Mucosa of gallbladder (tissue), 1 donor: ENCODE measurements at regions not wholly inside any gene's neighbourhood (a gene's known extent, or its start where the extent isn't known, plus 50 kb on each side); places are given as distances from the start of the nearest gene placed in this dataset.
"Not testable (repeated sequence)": the region's sequence is repeated elsewhere in the genome, so short reads cannot be mapped to it uniquely, and the experiment has no call there.

ENCODE experiments used
- DNase-seq: peaks from one replicate; pipeline ENCODE4 v3.0.0-alpha.2; 2020; ENCODE audit warnings: low spot score
- donor health status: DM: no; HTN: no; CAD: no.

DNA sequence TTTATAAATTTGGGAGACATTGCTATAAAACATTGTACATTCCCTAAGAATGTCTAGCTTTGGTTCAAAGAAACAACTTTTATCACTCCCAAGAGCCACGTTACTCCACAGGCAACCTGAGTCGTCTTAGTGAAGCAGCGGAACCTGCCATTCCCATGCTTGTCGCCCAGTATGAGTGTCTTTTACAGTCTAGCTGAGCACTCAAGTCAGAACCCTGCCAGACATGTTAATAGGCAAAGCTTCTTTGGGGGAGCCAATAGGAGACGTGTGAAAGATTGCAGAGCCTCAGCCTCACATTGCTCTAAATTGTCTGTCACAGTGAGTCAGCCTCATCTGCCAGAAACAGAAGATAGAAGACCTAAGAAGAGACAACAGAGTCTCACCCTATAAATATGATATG, 541.6 kb upstream of the FLRT2 start:
- no peak for DNase-seq

DNA sequence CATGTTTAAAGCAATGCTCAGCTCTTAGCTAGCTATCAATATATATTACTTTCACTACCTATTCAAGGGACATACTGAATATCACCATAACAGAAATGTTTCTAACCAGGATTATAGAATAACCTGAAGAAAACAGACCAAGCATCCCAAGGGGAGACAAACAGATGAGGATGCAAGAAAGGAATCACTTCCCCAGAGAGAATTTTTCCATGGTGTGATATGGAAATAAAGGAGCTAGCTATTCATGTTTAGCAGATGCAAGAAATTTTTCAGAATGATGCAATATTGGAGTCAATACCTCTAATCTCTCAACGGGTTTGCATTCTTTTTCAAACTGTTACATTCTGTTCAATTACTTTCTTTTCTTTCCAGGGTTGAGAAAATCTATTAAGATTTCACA, 538.9 kb upstream of the FLRT2 start:
- DNase-seq, result no peak

DNA sequence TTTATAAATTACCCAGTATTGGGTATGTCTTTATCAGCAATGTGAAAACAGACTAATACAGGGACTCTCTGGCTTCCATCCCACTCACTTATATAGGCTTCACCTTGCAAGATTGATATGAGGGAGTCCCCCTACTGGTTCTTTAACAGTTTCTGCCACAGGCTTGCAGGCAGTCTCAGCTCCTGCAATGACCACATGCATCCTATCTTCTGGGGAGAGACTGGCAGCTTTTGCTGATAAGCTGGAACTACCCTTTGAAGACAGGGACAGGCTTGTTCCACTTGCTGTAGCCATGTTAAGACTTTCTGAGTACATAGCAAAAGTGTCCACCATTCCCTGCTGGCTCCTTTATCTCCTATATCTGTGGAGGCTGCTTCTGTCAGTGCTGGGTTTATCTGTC, 531.7 kb upstream of the FLRT2 start:
- DNase-seq, result no peak

DNA sequence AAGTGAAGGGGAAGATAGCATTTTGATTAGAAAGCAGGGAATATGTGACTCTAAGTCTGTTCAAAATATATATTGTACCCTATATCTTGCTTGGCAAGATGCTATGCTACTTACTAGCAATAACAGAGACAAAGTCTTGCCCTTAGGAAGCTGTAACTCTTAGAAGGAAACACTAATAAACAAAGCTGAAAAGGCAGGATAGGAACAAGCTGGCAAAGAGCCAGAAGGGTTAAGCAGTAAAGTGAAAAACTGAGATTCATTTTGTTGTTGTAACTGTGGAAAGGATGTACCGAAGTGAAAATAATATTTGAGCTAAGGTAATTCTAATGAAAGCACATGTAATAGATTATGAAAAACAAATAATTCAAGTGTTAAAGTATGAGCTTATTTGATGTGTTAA, 527.1 kb upstream of the FLRT2 start:
- DNase-seq, result no peak

DNA sequence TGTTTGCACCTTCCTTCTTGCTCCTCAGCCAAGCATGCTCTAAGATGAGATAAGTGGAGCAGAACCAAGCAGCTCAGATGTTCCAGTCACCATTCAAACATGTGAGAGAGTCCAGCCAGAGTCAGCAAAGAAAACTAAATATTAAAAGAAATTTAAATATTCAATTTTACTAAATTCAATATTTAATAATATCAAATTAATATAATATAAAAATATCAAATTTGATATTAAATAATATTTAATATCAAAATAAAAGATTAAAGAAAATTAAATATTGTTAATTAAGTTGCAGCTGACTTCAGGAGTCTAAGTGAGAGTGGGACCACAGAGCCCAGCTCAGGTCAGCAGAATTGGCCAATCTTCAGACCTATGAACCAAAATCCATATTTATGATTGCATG, 526.1 kb upstream of the FLRT2 start:
- DNase-seq, result no peak

DNA sequence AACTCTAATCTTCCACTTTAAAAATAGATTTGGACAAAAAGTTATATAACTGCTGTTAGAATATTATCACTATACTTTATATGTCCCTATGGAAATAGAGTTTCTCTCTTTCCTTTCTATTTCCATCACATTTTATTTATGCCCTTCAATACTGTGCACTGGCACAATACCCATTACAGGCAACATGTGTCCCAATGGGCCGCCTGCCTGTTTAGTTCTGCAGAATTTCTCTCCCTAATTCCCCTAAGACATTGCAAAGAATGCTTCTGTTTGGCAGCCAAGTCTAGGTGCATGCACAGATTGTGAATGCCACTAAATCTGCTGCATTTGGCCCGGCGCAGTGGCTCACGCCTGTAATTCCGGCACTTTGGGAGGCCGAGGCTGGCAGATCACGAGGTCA, 520.4 kb upstream of the FLRT2 start:
- no peak for DNase-seq

DNA sequence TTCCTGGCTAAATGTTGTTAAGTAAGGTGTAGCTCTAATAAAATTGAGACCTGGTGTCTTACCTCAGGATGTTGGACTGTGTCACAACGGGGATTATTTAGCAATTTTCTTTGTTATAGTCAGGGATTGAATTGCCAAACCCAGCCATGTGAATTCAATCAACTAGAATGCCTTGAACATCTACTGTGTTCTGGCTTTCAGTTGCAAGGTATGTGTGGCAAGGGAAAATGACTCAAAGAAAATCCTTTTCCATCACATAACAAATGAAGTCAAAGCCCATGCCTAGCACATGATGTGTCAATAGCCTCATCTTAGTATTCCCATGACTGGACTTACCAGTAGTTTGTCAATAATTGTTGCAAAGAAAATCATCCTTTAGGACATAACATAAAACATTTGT, 519.8 kb upstream of the FLRT2 start:
- no peak for DNase-seq

DNA sequence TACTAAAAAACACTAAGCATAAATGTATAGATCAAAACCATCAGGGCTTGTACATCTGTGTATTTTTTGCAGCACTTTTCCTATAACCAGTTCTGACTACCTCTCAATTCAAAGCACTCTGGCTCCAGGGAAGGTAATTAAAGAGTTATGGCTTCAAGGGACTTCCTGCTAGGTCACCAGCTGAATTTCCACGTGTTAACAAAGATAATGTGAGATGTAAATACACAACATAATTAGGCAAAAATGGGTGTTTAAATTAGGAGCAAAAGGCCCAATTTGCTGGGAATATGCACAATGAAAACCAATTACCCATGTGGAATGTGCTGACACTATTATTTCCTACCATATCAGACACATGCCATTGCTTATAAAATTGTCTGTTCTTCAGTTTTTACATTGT, 513.4 kb upstream of the FLRT2 start:
- DNase-seq, result no peak

DNA sequence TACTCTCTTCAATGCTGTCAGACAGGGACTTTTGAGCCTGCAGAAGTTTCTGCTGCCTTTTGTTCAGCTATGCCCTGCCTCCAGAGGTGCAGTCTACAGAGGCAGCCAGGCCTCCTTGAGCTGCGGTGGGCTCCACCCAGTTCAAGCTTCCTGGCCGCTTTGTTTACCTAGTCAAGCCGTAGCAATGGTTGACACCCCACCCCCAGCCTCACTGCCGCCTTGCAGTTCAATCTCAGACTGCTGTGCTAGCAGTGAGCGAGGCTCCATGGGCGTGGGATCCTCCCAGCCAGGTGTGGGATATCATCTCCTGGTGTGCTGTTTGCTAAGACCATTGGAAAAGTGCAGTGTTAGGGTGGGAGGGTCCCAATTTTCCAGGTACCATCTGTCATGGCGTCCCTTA, 506.1 kb upstream of the FLRT2 start:
- DNase-seq, result not testable (repeated sequence)

DNA sequence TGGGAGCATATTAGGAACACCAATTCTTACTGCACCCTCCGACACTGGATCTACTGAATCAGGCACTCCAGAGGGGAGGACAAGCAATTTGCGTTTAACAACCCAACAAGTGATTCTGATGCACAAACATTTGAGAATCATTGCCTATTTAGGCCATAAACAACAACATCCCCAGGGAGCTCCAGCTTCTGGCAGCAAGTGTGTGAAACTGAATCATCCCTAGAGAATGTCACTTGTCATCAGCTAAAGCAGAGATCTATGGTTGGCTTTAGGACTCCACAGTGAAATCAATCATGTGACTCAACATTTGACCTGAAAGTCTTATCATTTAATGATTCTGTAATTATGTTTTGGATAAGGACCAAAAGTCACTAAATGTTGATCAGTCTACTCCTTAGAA, 505.0 kb upstream of the FLRT2 start:
- DNase-seq, result no peak

DNA sequence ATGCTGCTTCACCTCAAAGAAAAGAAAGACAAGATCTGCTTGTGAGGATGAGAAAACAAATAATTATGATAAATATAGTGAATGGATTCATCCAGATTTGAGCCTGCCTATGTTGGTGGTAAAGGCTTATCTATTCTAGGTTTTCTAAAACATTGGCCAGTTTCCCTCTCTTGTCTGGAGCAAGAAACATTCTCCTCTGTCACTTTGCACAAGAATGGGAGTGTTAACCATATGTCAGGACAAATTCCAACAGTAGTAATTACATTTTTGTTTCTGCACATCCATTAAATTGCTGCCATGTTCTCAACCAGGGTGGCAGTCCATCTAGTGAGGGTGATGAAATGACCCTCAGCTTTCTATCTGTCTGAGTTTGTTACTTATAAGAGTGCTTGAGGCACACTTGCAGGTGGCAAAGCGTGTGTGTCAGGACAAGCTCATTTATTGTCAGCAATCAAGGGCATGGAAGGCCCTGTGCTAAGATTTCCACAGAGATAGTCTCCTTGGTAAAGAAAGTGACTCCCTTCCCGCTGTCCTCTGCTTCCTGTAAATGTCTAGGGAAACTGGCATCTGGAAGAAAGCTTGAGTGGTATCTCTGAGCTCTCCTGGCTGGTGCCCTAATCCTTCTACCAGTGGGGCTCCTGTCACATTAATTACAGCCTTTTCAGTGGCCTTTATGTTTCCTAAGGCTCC, 502.1 kb upstream of the FLRT2 start:
- DNase-seq, result no peak

DNA sequence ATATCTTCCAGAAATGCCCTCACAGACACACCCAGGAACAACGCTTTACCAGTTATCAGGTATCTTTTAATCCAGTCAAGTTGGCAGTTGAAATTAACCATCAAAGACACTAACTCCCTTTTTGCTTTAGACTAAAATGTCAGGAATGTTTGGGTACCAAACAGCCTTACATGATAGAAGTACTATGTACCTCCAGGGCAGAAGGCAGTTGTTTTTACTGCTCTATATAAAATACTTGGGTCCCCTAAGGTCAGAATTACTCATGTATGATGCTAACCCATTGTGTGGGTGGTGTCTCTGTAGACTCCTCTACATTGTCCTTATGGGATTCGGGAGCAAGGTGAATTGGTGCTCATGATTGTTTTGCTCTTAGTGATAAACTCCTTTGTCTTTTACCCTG, 492.5 kb upstream of the FLRT2 start:
- DNase-seq, result no peak

DNA sequence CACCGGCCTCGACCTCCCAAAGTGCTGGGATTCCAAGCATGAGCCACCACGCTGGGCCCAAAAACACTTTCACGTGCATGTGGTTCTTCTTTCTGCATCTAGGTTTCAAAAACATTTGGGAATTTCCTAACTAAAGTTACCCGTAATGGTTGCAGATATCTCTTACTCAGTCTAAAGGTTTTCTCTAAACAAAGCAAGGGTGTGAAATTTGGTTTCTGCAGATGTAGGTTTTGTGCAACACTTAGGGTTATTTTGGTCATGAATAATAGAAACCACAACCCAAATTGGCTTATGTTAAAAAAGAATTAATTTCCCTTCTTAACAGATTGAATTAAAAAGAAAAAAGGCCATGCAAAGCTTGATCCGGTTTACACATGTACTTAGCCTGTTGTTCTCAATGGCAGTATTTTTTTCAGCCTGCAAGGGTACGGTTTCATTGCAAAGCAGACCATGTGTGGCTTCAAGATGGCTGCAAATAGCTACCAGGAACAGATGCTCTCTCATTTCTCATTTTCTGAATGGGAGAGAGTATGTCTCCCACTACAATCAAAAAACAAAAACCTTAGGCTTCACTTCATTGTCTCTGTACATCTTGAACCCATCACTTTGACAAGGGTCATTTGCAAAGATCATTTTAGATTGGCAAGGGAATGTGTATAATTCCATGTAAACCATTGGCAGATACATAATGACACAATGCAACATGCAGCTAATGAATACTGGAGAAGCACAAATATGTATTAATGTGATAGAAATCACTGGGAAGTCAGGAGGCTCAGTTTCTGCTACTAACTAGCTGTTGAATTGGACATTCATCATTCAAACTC, 491.2 kb upstream of the FLRT2 start:
- no peak for DNase-seq

DNA sequence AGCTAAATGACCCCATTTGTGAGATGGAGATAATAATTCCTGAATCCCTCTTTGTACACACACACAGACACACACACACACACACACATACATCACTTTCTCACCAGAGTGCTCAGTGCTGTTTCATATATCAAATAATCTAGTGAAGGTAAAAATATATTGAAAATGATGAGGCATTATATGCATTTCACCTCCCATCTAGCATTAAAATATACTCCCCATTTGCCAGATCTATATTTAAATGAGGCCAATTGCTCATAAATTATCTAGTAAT, 490.7 kb upstream of the FLRT2 start:
- DNase-seq, result no peak

DNA sequence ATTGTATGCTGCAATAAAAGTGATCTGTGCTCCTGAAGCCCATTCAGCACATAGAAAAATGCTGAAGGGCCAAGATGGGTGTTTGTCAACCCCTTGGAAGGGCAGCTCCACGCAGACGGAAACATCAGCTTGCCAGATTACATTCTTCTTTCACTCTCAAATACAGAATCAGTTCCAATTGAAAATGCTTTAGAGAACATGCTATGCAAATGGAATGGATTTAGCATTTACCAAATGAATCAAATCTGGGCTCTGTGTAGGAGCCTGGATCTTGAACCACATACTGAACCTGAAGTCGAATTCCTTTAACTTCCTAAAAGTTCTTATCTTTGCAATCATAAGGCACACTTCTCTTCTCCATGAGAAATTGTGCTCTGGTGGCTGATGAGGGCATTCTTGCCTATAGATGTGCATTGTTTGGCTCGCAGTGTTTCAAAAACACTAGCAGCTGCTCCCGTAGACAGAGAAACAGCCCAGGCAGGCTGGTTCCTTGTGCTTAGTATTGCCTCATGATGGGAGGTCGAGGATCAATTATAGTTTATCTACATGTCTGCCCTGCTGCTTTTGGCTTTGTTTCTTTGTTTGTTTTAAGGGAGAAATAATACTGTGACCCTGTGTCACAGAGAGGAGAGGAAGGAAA, 489.8 kb upstream of the FLRT2 start:
- no peak for DNase-seq

DNA sequence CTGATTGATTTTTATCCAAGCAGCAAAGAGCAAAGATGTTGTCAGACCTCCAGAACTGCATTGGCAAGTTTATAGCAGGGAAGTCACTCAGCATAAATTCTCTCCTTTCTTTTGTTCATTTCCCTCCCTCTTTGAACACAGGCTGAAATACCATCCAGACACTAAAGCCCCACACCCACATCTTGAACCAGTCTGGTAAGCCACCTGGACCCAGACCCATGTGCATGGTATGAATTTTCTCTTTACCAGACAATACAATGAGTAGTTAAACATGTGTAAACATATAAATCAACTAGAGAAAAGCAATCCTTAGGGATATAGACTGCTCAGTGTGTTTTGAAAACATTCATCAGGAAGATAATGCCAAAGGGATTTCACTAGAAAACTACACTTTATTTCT, 488.3 kb upstream of the FLRT2 start:
- no peak for DNase-seq

DNA sequence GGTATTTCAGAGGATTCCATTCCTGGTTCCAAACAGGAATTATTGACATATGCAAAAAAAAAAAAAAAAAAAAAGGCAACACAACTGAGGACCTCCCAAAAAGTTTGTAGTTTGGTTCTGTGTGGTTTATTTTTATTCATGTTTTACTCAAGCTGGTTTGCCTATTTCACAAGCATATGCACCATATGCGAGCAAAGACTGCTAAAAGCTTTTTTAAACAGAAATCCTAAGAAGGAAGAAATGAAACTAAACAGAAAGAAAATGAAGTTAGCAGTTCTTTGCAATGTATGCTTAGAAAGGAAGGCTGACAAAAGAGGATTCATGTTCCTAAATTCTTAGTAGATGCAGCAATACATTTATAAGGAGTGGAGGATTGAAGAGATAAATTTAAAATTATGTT, 487.6 kb upstream of the FLRT2 start:
- DNase-seq, result no peak

DNA sequence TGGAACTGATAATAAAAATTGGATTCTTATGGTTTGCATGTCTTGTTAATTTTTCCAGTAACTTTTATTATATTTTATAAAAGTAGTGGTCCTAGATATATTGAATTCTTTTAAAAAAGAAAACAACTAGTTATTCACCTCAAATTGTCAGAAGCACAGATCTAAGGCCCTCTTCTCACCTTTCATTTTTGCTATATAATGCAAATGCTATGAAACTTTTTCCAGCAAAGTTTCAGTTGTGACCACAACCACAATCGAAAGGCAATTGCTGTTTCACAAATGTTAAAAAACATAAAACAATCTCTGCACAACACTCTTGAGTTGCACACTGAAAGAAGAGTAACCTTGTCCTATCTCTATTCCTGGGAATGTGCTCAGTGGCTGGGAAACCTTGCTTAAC, 479.8 kb upstream of the FLRT2 start:
- no peak for DNase-seq

DNA sequence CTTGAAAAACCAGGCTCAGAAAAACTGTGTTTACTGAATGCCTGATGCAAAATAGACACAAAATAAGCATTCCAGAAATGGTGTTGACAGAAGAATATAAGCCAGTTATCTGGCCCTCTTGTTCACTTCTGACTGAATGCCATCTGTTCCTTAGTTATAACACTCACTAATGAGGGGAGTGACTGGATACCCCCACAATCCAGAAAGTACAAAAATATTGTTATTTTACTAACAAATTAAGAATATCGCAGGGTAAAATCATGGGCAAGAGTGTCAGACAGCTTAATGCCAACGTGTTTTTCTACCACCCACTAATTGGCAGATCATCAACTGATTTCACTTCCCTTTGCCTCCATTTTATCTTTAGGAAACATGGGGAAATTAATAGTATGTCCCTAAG, 477.3 kb upstream of the FLRT2 start:
- DNase-seq, result no peak

DNA sequence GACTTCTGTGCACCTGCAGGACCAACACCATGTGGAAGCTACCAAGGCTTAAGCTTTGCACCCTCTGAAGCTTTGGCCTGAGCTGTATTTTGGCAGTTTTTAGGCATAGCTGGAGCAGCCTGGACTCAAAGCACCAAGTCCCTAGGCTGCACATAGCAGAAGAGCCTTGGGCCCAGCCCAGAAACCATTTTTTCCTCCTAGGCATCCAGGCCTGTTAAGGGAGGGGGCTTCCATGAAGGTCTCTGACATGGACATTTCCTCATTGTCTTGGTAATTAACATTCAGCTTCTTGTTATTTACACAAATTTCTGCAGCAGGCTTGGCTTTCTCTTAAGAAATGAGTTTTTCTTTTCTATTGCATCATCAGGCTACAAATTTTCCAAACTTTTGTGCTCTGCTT, 475.8 kb upstream of the FLRT2 start:
- no peak for DNase-seq

DNA sequence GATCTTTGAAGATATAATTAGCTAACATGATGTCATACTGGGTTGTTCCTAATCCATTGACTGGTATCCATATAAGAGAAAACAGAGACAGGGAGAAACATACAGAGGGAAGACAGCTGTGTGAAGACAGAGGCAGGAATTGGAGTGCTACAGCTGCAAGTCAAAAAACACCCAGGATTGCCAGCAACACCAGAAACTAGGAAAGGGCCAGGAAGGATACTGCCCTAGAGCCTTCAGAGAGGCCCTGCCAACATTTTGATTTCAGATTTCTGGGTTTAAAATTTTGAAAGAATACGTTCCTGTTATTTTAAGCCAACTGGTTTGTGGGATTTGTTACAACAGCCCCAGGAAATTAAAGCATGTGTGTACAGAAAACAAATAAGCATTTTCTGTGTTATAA, 473.7 kb upstream of the FLRT2 start:
- no peak for DNase-seq

DNA sequence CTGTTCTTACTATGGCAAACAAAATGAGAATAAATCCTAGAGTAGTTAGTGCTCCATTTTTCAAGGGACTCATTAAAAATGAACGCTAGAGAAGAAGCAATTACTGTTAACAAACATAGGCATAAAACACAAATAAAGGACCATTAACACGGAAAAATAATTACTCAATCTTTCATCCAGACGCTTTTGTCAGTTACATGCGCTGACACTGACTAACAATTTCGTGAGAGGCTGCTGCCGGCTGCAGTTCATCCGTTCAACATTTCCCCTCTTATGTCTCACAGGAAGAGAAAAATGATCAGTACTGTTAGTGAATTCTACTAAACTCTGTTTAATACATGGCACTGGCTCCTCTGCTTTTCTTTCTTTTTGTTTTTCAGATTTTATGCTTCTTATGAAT, 472.7 kb upstream of the FLRT2 start:
- no peak for DNase-seq

DNA sequence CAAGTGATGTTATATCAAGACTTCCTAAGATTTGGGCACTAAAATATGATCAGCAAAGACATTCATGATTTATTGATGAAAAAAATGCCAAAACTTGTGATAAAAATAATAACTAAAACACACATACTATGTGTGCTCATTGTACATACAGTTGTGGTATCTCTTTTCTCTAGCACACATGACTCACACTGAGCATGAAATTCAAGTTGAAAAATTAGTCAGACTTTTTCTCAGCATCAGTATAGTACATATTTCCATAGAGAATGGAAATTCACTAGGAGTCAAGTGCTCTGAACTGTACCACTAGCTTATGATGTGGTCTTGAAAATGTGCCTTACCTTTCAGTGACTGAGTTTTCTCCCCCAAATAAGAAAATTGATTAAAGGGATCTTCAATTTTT, 471.8 kb upstream of the FLRT2 start:
- DNase-seq, result no peak

DNA sequence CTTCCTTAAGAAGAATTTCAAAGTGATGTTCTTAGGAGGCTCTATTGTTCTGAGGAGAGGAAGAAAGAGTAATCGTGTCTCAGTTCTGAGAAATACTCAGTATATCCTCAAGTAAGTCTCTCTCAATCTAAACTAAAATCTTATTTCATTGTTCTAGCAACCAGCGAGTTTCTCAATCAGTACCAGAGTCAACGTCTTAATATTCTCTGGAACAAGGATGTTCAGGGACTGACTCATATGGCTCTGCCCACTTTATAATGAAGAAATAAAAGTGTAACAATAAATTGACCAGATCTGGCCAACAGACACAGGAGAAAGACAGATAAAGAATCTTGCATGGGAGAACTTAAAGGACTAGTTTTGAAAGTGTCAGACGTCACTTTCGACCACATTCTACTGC, 469.8 kb upstream of the FLRT2 start:
- DNase-seq, result no peak
